Cardiac fibroblast (primary cell): ENCODE measurements at regions not wholly inside any gene's neighbourhood (a gene's known extent, or its start where the extent isn't known, plus 50 kb on each side); places are given as distances from the start of the nearest gene placed in this dataset.

Source experiments
- DNase-seq, 2 donors: peaks; one replicate each; pipeline versions ENCODE4 v3.0.0 to v3.0.0-alpha.2; 2010; ENCODE audit warnings: low read depth in 2 of 2
- H3K4me3 ChIP-seq, 2 donors: replicated peaks in 1 of 2; 1 replicate in 1 of 2; 2 replicates in 1 of 2; pipeline ENCODE4 v1.5.1; 2011; ENCODE audit warnings: low read depth in 2 of 2, low read length in 2 of 2, mild to moderate bottlenecking in 2 of 2, moderate library complexity in 1 of 2
- CTCF ChIP-seq: IDR thresholded peaks from one replicate; pipeline ENCODE4 v1.5.1; 2011; ENCODE audit warnings: low read depth, mild to moderate bottlenecking, low read length, inconsistent platforms

GRCh38 chr14:85040046-85040685 lies 489.8 kb upstream of the FLRT2 start:
- no peak for TF ChIP-seq CTCF
- no peak overlapping the region for H3K4me3 ChIP-seq
- DNase-seq = no peak

- no peak for DNase-seq
- no peak overlapping the region for H3K4me3 ChIP-seq
- no peak for TF ChIP-seq CTCF
Measured at GRCh38 chr14:85041618-85042017, 488.3 kb upstream of the FLRT2 start.

GRCh38 chr14:85042301-85042700 lies 487.6 kb upstream of the FLRT2 start:
- DNase-seq = no peak
- TF ChIP-seq CTCF = no peak
- H3K4me3 ChIP-seq = no peak overlapping the region

GRCh38 chr14:85050180-85050579 lies 479.8 kb upstream of the FLRT2 start:
- no peak for TF ChIP-seq CTCF
- no peak for DNase-seq
- no peak overlapping the region for H3K4me3 ChIP-seq

- TF ChIP-seq CTCF = no peak
- DNase-seq = no peak
Measured at GRCh38 chr14:85052646-85053045, 477.3 kb upstream of the FLRT2 start.

GRCh38 chr14:85054178-85054577 lies 475.8 kb upstream of the FLRT2 start:
- no peak for TF ChIP-seq CTCF
- H3K4me3 ChIP-seq = no peak overlapping the region
- DNase-seq = no peak

More at GRCh38 chr14:85052646-85053045, 477.3 kb upstream of the FLRT2 start:
- no peak overlapping the region for H3K4me3 ChIP-seq

- H3K4me3 ChIP-seq = no peak overlapping the region
- DNase-seq = no peak
- TF ChIP-seq CTCF = no peak
Measured at GRCh38 chr14:85056267-85056666, 473.7 kb upstream of the FLRT2 start.
